HG02610 (cell line): ENCODE measurements at regions not wholly inside any gene's neighbourhood (a gene's known extent, or its start where the extent isn't known, plus 50 kb on each side); places are given as distances from the start of the nearest gene placed in this dataset.
"Not testable (repeated sequence)": the region's sequence is repeated elsewhere in the genome, so short reads cannot be mapped to it uniquely, and the experiment has no call there.

Experiments
- ATAC-seq: cut with Tn5 transposase; IDR thresholded peaks from one replicate; pipeline ENCODE4 v1.9.1; 2021; ENCODE audit warnings: mild to moderate bottlenecking, moderate library complexity; ENCODE audit not compliant: unreplicated experiment

- no peak for ATAC-seq
Observed at GRCh38 chr10:108583877-108584276, 1339.4 kb downstream of the XPNPEP1 start.

- no peak for ATAC-seq
Observed at GRCh38 chr10:108582888-108583287, 1340.4 kb downstream of the XPNPEP1 start.

GRCh38 chr10:108582387-108582786 is 1340.9 kb downstream of the XPNPEP1 start:
- ATAC-seq: no peak

GRCh38 chr10:108578258-108578657 is 1345.1 kb downstream of the XPNPEP1 start:
- ATAC-seq: no peak

- ATAC-seq: no peak
Observed at GRCh38 chr10:108574233-108574632, 1349.1 kb downstream of the XPNPEP1 start.

GRCh38 chr10:108568824-108569223 is 1354.5 kb downstream of the XPNPEP1 start:
- ATAC-seq: no peak

GRCh38 chr10:108567899-108568752 is 1355.2 kb downstream of the XPNPEP1 start:
- ATAC-seq: peak; percentile 37

- ATAC-seq: no peak
Observed at GRCh38 chr10:108566316-108567107, 1356.8 kb downstream of the XPNPEP1 start.

- no peak for ATAC-seq
Observed at GRCh38 chr10:108562105-108562504, 1361.2 kb downstream of the XPNPEP1 start.

GRCh38 chr10:108561649-108562048 is 1361.7 kb downstream of the XPNPEP1 start:
- no peak for ATAC-seq

GRCh38 chr10:108560488-108560887 is 1362.8 kb downstream of the XPNPEP1 start:
- no peak for ATAC-seq

GRCh38 chr10:108556186-108556585 is 1367.1 kb downstream of the XPNPEP1 start:
- ATAC-seq: no peak

- ATAC-seq: peak; percentile 67
Observed at GRCh38 chr10:108545921-108546320, 1377.4 kb downstream of the XPNPEP1 start.

GRCh38 chr10:108544500-108545120 is 1378.7 kb downstream of the XPNPEP1 start:
- ATAC-seq: peak; percentile 84

GRCh38 chr10:108533551-108533950 is 1369.0 kb upstream of the SORCS1 start:
- ATAC-seq: not testable (repeated sequence)

GRCh38 chr10:108523016-108523800 is 1358.7 kb upstream of the SORCS1 start:
- ATAC-seq: no peak

- no peak for ATAC-seq
Observed at GRCh38 chr10:108521827-108522492, 1357.5 kb upstream of the SORCS1 start.

GRCh38 chr10:108515821-108516220 is 1351.3 kb upstream of the SORCS1 start:
- ATAC-seq: no peak

GRCh38 chr10:108500396-108500795 is 1335.9 kb upstream of the SORCS1 start:
- no peak for ATAC-seq

GRCh38 chr10:108496106-108496505 is 1331.6 kb upstream of the SORCS1 start:
- ATAC-seq: no peak
